Nephron (organoid): ENCODE measurements at regions not wholly inside any gene's neighbourhood (a gene's known extent, or its start where the extent isn't known, plus 50 kb on each side); places are given as distances from the start of the nearest gene placed in this dataset.
A peak's percentile ranks its signal among the peaks of the same experiment; 100 is the strongest.

Source experiments
- H3K27ac Mint-ChIP-seq, 3 experiments: 2 replicates each; pipeline ENCODE4 v1.8.0; 2020; ENCODE audit warnings: mixed read lengths in 3 of 3, mild to moderate bottlenecking in 2 of 3, moderate library complexity in 1 of 3
- H3K27me3 Mint-ChIP-seq: 2 replicates; pipeline ENCODE4 v1.8.0; 2021; ENCODE audit warnings: low read depth, mild to moderate bottlenecking, moderate library complexity, mixed read lengths
- H3K36me3 Mint-ChIP-seq: 2 replicates; pipeline ENCODE4 v1.8.0; 2020; ENCODE audit warnings: low read depth, mixed read lengths
- H3K4me1 Mint-ChIP-seq: 2 replicates; pipeline ENCODE4 v1.8.0; 2020; ENCODE audit warnings: mixed read lengths
- H3K4me3 Mint-ChIP-seq, 3 experiments: 2 replicates each; pipeline ENCODE4 v1.8.0; 2020; ENCODE audit warnings: mild to moderate bottlenecking in 3 of 3, mixed read lengths in 3 of 3, moderate library complexity in 2 of 3
- H3K9me3 Mint-ChIP-seq: 2 replicates; pipeline ENCODE4 v1.8.0; 2020; ENCODE audit warnings: mixed read lengths
- CTCF ChIP-seq, 3 experiments: fragments of 200-600 bp; sonication (generic); IDR thresholded peaks; one replicate each; pipeline ENCODE4 v1.5.0; 2021; ENCODE audit warnings: antibody characterized with exemption in 3 of 3; ENCODE audit not compliant: unreplicated experiment in 3 of 3

DNA sequence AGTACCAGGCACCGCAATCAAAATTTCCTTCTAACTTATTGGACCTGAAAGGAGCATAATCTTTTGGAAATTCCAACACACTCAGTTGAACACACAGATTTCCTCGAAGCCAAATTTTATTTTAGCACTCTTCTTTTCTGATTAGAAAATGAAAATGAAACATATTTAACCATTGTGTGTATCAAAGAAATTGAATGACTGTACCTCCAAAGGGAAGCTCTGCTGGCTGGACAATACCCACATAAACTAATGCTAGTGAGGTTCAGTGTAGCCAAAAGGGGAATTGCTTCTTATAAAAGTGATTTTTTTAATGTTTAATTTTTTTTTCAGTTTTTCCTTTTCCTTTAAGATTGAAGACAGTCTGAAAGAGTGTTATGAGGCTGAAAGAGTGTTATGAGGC lies 239.6 kb upstream of the NREP start:
- H3K27me3 Mint-ChIP-seq: no peaks in the 10 kb centered on the region
- H3K27ac Mint-ChIP-seq: no peak overlapping the region
- no peaks in the 10 kb centered on the region for H3K4me1 Mint-ChIP-seq
- H3K9me3 Mint-ChIP-seq: peaks cover 12% of the 10 kb centered on the region
- TF ChIP-seq CTCF (IDR thresholded peaks at IDR 0.05; ENCODE audit: unreplicated experiment in 3 of 3): no peak
- peaks cover 4% of the 10 kb centered on the region for H3K36me3 Mint-ChIP-seq
- H3K4me3 Mint-ChIP-seq: no peak overlapping the region

GRCh38 chr5:111995701-111996100 lies 238.7 kb upstream of the NREP start:
- Mint-ChIP-seq H3K4me3 (no peak overlapping the region), H3K36me3 (peaks cover 4% of the 10 kb centered on the region), H3K4me1 (no peaks in the 10 kb centered on the region), H3K27me3 (no peaks in the 10 kb centered on the region), H3K9me3 (peaks cover 12% of the 10 kb centered on the region), H3K27ac (no peak overlapping the region)
- no peak for TF ChIP-seq CTCF (IDR thresholded peaks at IDR 0.05; ENCODE audit: unreplicated experiment in 3 of 3)

DNA sequence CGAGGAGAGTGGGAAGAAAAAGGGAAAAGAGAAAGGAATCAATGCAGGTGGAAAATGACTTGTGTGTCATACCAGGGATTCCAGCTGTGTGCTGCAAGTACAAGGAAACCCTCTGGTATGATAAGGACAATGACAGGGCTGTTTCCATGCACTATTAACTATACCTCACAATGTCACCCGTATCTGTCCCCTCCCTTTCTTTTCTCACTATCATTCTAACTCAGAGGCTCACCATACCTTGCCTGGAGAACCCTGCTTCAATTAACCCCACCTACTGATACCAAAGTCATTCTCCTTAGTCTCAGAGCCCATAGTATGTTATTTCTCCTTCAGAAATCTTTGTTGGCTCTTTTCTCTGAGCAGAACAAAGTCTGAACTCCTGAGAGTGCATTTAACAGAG lies 236.2 kb upstream of the NREP start:
- Mint-ChIP-seq H3K4me1 (no peaks in the 10 kb centered on the region), H3K4me3 (no peak overlapping the region), H3K9me3 (peaks cover 24% of the 10 kb centered on the region), H3K36me3 (peaks cover 4% of the 10 kb centered on the region), H3K27ac (no peak overlapping the region), H3K27me3 (no peaks in the 10 kb centered on the region)
- TF ChIP-seq CTCF (IDR thresholded peaks at IDR 0.05; ENCODE audit: unreplicated experiment in 3 of 3): no peak

DNA sequence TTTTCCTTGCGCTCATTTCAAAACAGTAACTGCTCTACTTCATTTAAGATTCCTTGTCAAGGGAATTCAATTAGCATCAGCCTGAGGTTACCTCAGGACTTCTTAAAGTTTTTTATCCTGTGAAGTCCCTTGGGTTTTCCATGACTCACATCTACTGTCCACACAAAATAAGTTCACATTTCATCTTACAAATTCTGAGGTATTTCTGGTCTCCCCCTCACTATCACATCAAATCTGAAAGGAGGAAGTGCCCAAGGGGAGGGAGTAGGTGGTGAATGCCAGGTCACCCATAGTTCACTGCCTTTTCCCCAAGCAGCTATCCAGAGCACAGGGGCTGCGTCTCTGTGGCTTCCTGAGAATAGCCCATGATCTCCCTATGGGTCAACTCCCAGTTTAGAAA lies 227.1 kb upstream of the NREP start:
- Mint-ChIP-seq H3K4me1 (peaks cover 9% of the 10 kb centered on the region), H3K36me3 (peaks cover 6% of the 10 kb centered on the region), H3K27ac (peak overlapping the region in 1 of 3 experiments; percentile 58), H3K4me3 (no peak overlapping the region), H3K27me3 (no peaks in the 10 kb centered on the region), H3K9me3 (peaks cover 17% of the 10 kb centered on the region)
- no peak for TF ChIP-seq CTCF (IDR thresholded peaks at IDR 0.05; ENCODE audit: unreplicated experiment in 3 of 3)

- H3K4me3 Mint-ChIP-seq: no peak overlapping the region
- peaks cover 9% of the 10 kb centered on the region for H3K4me1 Mint-ChIP-seq
- H3K27ac Mint-ChIP-seq: no peak overlapping the region
- H3K9me3 Mint-ChIP-seq: peaks cover 11% of the 10 kb centered on the region
- peaks cover 6% of the 10 kb centered on the region for H3K36me3 Mint-ChIP-seq
- H3K27me3 Mint-ChIP-seq: no peaks in the 10 kb centered on the region
- no peak for TF ChIP-seq CTCF (IDR thresholded peaks at IDR 0.05; ENCODE audit: unreplicated experiment in 3 of 3)
Observed at GRCh38 chr5:111983459-111983858, 226.5 kb upstream of the NREP start.

GRCh38 chr5:111977436-111977829 lies 220.4 kb upstream of the NREP start:
- H3K4me1 Mint-ChIP-seq: peaks cover 42% of the 10 kb centered on the region
- TF ChIP-seq CTCF (IDR thresholded peaks at IDR 0.05; ENCODE audit: unreplicated experiment in 3 of 3): no peak
- no peaks in the 10 kb centered on the region for H3K36me3 Mint-ChIP-seq
- peaks cover 3% of the 10 kb centered on the region for H3K27me3 Mint-ChIP-seq
- peak overlapping the region in 1 of 3 experiments; percentile 70 for H3K27ac Mint-ChIP-seq
- no peaks in the 10 kb centered on the region for H3K9me3 Mint-ChIP-seq
- H3K4me3 Mint-ChIP-seq: no peak overlapping the region
